ENCODE measurements at regions not wholly inside any gene's neighbourhood (a gene's known extent, or its start where the extent isn't known, plus 50 kb on each side); places are given as distances from the start of the nearest gene placed in this dataset.

DNA sequence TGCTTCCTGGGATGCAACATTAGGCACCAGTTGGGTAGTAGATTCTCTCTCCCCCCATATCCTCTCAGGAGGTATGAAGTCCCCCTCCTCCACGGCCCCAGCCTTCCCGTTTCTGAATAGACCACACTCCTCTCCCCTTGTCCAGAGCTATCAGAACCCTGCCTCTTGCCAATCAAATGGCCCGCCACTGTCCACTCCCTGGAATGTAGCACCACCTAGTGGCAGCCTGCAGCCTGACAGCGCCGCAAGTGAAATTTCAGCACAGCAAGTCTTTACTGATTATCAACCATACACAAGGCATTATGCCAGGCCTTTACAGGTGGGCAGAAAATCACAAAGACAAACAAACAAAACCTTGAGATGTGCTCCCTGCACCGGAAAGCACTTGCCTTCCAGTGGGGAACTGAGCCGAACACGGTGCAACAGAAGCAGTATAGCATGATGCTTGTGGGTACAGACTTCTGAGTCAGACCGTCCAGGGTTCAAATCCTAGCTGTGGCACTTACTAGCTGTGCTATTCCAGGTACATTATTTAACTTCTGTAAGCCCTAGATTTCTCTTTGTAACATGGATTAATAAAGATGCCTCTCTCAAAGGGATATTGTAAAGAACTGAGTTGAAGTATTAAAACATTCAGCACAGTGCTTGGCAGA, 174.0 kb downstream of the SMAD2 start:
- H2BK5ac ChIP-seq (ENCODE audit: low read depth, low read length, poor library complexity, severe bottlenecking), result no peak overlapping the region
- H3K23ac ChIP-seq (ENCODE audit: low read depth, low read length), result no peak overlapping the region
- WGBS, 2 experiments (ENCODE audit: extremely low coverage in 2 of 2, insufficient read length in 1 of 2), result 34% methylated on average over 5 of the region's 9 CpGs; no CpG with 5 or more reads in 1 of the 2 experiments
- H4K8ac ChIP-seq (ENCODE audit: low read depth in 2 of 2, low read length in 2 of 2), result no peak overlapping the region
- no peak overlapping the region for H3K14ac ChIP-seq (replicated peaks; ENCODE audit: low read depth, low read length)
- H3K9ac ChIP-seq (ENCODE audit: low read depth, low read length), result no peak overlapping the region
- H2BK15ac ChIP-seq (ENCODE audit: low read depth, low read length), result no peak overlapping the region
- H3K4me1 ChIP-seq (ENCODE audit: control insufficient read depth, insufficient read depth, low read length), result no peaks in the 10 kb centered on the region
- peak overlapping the region; percentile 33 for H2AFZ ChIP-seq (replicated peaks; ENCODE audit: low read length, poor library complexity)
- H3K4me3 ChIP-seq (ENCODE audit: insufficient read depth, low read depth, low read length), result no peak overlapping the region
- no peak overlapping the region for H3K4me2 ChIP-seq (ENCODE audit: low read depth, low read length)
- in situ Hi-C loops (cut with MboI; ENCODE audit: low sequenced_read_pairs) (no loop called here), dilution Hi-C loops (cut with HindIII; ENCODE audit: low sequenced_read_pairs, unreplicated experiment) (no loop called here), intact Hi-C loops (cut with micrococcal nuclease) (loop anchor here (5.0 kb wide), 1 partner anchor 474 kb away; no protein-coding TSS in a partner anchor)
- H4K5ac ChIP-seq (ENCODE audit: low read depth, low read length), result no peak overlapping the region
- no peak overlapping the region for H3K56ac ChIP-seq (ENCODE audit: extremely low read depth, insufficient read depth, low read length)
- H2BK20ac ChIP-seq (ENCODE audit: low read depth, low read length), result no peak overlapping the region
- ATAC-seq (ENCODE audit: low read depth) (peak; percentile 93), DNase-seq (peak; percentile 33)
- H3K4ac ChIP-seq (ENCODE audit: low read depth, low read length), result no peak overlapping the region
- no peaks in the 10 kb centered on the region for H3K79me1 ChIP-seq (ENCODE audit: low read depth in 1 of 2, low read length in 2 of 2)
- POLR2A ChIA-PET (ENCODE audit: unreplicated experiment), result no interaction called here
- BruUV-seq (replicated peaks), result no TSS peak
- H2AK9ac ChIP-seq (replicated peaks; ENCODE audit: low read depth, low read length, poor library complexity), result no peak overlapping the region
- H4K91ac ChIP-seq (ENCODE audit: insufficient read depth, low read depth, low read length), result no peak overlapping the region
- no peak overlapping the region for H3K27ac ChIP-seq (ENCODE audit: insufficient read depth, low read length)
- no peak for TF ChIP-seq MAZ (IDR thresholded peaks at IDR 0.05; ENCODE audit: borderline replicate concordance, low read depth, low read length)
- TF ChIP-seq CHD1 (IDR thresholded peaks at IDR 0.05; ENCODE audit: low read depth, low read length), result no peak
- 0 out of 2 replicates have a peak, but pooled peaks have one; percentile 32 for TF ChIP-seq SMC3 (IDR thresholded peaks at IDR 0.05; ENCODE audit: low read depth, low read length)
- TF ChIP-seq FOS (IDR thresholded peaks at IDR 0.05; ENCODE audit: low read depth, low read length), result no peak
- TF ChIP-seq RAD21 (IDR thresholded peaks at IDR 0.05; ENCODE audit: low read length), result peak; percentile 48
- peak; percentile 79 for TF ChIP-seq CTCF (conservative IDR thresholded peaks at IDR 0.05; ENCODE audit: low read depth, low read length)
- H2AK5ac ChIP-seq (ENCODE audit: low read depth, low read length), result no peak overlapping the region
- H2BK120ac ChIP-seq (ENCODE audit: low read depth, low read length), result no peak overlapping the region
- H3K27me3 ChIP-seq (ENCODE audit: control insufficient read depth, insufficient read depth, low read length), result no peaks in the 10 kb centered on the region
- no peaks in the 10 kb centered on the region for H3K9me1 ChIP-seq (ENCODE audit: insufficient read depth, low read length)
- H3K18ac ChIP-seq (ENCODE audit: low read depth, low read length), result no peak overlapping the region
- CTCF ChIA-PET, result interaction anchor here (0.6 to 1.0 kb wide), 5 partner anchors 14 to 541 kb away, joined by 3 to 4 read pairs (median 3); no protein-coding TSS in a partner anchor
- H3K36me3 ChIP-seq (ENCODE audit: control insufficient read depth, insufficient read depth, low read length), result no peaks in the 10 kb centered on the region
- no peaks in the 10 kb centered on the region for H4K20me1 ChIP-seq (ENCODE audit: insufficient read depth, low read length)
- H3K9me3 ChIP-seq (ENCODE audit: control insufficient read depth, insufficient read depth, low read length), result no peaks in the 10 kb centered on the region
